Type B pancreatic cell (in vitro differentiated cells): ENCODE measurements at regions not wholly inside any gene's neighbourhood (a gene's known extent, or its start where the extent isn't known, plus 50 kb on each side); places are given as distances from the start of the nearest gene placed in this dataset.

Source experiments
- DNase-seq: peaks from one replicate; pipeline ENCODE4 v3.0.0; 2021; ENCODE audit warnings: mixed read lengths; ENCODE audit not compliant: unreplicated experiment; ENCODE audit errors: extremely low spot score
- H3K27ac Mint-ChIP-seq: 2 replicates; pipeline ENCODE4 v1.8.0; 2021; ENCODE audit warnings: mild to moderate bottlenecking, mixed read lengths
- H3K27me3 Mint-ChIP-seq: 2 replicates; pipeline ENCODE4 v1.8.0; 2021; ENCODE audit warnings: mixed read lengths
- H3K36me3 Mint-ChIP-seq: 2 replicates; pipeline ENCODE4 v1.8.0; 2021; ENCODE audit warnings: mixed read lengths
- H3K4me1 Mint-ChIP-seq: one replicate; pipeline ENCODE4 v1.8.0; 2021; ENCODE audit warnings: mixed read lengths; ENCODE audit not compliant: unreplicated experiment
- H3K4me3 Mint-ChIP-seq: 2 replicates; pipeline ENCODE4 v1.8.0; 2021; ENCODE audit warnings: mild to moderate bottlenecking, mixed read lengths
- H3K9me3 Mint-ChIP-seq: 2 replicates; pipeline ENCODE4 v1.8.0; 2021; ENCODE audit warnings: mixed read lengths
- CTCF ChIP-seq: fragments of 200-600 bp; sonication (generic); conservative IDR thresholded peaks from 2 replicates; pipeline ENCODE4 v1.5.0; 2021; ENCODE audit warnings: antibody characterized with exemption, mild to moderate bottlenecking

- Mint-ChIP-seq H3K36me3 (no peaks in the 10 kb centered on the region), H3K27me3 (no peaks in the 10 kb centered on the region), H3K27ac (no peak overlapping the region), H3K9me3 (no peaks in the 10 kb centered on the region), H3K4me1 (peaks cover 6% of the 10 kb centered on the region), H3K4me3 (no peak overlapping the region)
- no peak for TF ChIP-seq CTCF
- no peak for DNase-seq
Observed at GRCh38 chr2:78077633-78078032, 555.5 kb upstream of the LRRTM4 start.

- no peak for TF ChIP-seq CTCF
- DNase-seq = no peak
- no peak overlapping the region for H3K27ac Mint-ChIP-seq
- no peak overlapping the region for H3K4me3 Mint-ChIP-seq
- peaks cover 5% of the 10 kb centered on the region for H3K4me1 Mint-ChIP-seq
- no peaks in the 10 kb centered on the region for H3K36me3 Mint-ChIP-seq
- H3K9me3 Mint-ChIP-seq = no peaks in the 10 kb centered on the region
- H3K27me3 Mint-ChIP-seq = no peaks in the 10 kb centered on the region
Observed at GRCh38 chr2:78082555-78082954, 560.4 kb upstream of the LRRTM4 start.

- Mint-ChIP-seq H3K4me1 (no peaks in the 10 kb centered on the region), H3K9me3 (no peaks in the 10 kb centered on the region), H3K27me3 (no peaks in the 10 kb centered on the region), H3K36me3 (no peaks in the 10 kb centered on the region), H3K27ac (no peak overlapping the region), H3K4me3 (no peak overlapping the region)
- no peak for DNase-seq
- TF ChIP-seq CTCF = no peak
Observed at GRCh38 chr2:78093436-78093835, 571.3 kb upstream of the LRRTM4 start.

- Mint-ChIP-seq H3K27me3 (no peaks in the 10 kb centered on the region), H3K4me1 (no peaks in the 10 kb centered on the region), H3K9me3 (peaks cover 5% of the 10 kb centered on the region), H3K4me3 (no peak overlapping the region), H3K36me3 (no peaks in the 10 kb centered on the region), H3K27ac (no peak overlapping the region)
- no peak for TF ChIP-seq CTCF
- no peak for DNase-seq
Observed at GRCh38 chr2:78109272-78109671, 587.1 kb upstream of the LRRTM4 start.

GRCh38 chr2:78115291-78115690 lies 593.1 kb upstream of the LRRTM4 start:
- Mint-ChIP-seq H3K4me1 (no peaks in the 10 kb centered on the region), H3K36me3 (no peaks in the 10 kb centered on the region), H3K27ac (no peak overlapping the region), H3K27me3 (no peaks in the 10 kb centered on the region), H3K4me3 (no peak overlapping the region), H3K9me3 (peaks cover 4% of the 10 kb centered on the region)
- TF ChIP-seq CTCF = no peak
- no peak for DNase-seq

GRCh38 chr2:78118037-78118436 lies 595.9 kb upstream of the LRRTM4 start:
- no peak for DNase-seq
- no peak overlapping the region for H3K27ac Mint-ChIP-seq
- H3K4me1 Mint-ChIP-seq = no peaks in the 10 kb centered on the region
- TF ChIP-seq CTCF = no peak
- no peak overlapping the region for H3K4me3 Mint-ChIP-seq
- H3K9me3 Mint-ChIP-seq = peaks cover 4% of the 10 kb centered on the region
- no peaks in the 10 kb centered on the region for H3K27me3 Mint-ChIP-seq
- H3K36me3 Mint-ChIP-seq = no peaks in the 10 kb centered on the region
